Pancreas (tissue), 10 donors: ENCODE measurements at regions not wholly inside any gene's neighbourhood (a gene's known extent, or its start where the extent isn't known, plus 50 kb on each side); places are given as distances from the start of the nearest gene placed in this dataset.
A peak's percentile ranks its signal among the peaks of the same experiment; 100 is the strongest.

Experiments used
- ATAC-seq, 4 donors: fragments of 200-7000 bp; cut with Tn5 transposase; one replicate each; pipeline versions ENCODE4 v1.8.0 to v1.9.1; 2020; ENCODE audit warnings: mild to moderate bottlenecking in 4 of 4, moderate library complexity in 4 of 4
- DNase-seq, 6 donors: peaks; one replicate each; pipeline ENCODE4 v3.0.0-alpha.2; 2020
- FAIRE-seq: peaks from 2 replicates; lab custom pipeline; 2012; peaks lifted over from hg19 to GRCh38; lab: Jason Lieb, UNC
- H3K27ac ChIP-seq, 4 donors: fragments of 200-600 bp; sonication (generic); 1 replicate in 3 of 4; 2 replicates in 1 of 4; pipeline versions ENCODE4 v1.5.0 to v1.8.0; 2020
- H3K27me3 ChIP-seq, 4 donors: fragments of 200-600 bp; one replicate each; pipeline ENCODE4 v1.8.0; 2021
- H3K36me3 ChIP-seq, 3 donors: fragments of 200-600 bp; sonication (generic) in 1 of 3; one replicate each; pipeline versions ENCODE4 v1.5.0 to v1.8.0; 2020 to 2021
- H3K4me1 ChIP-seq, 3 donors: fragments of 200-600 bp; one replicate each; pipeline ENCODE4 v1.8.0; 2021
- H3K4me3 ChIP-seq, 4 donors: fragments of 200-600 bp; sonication (generic) in 2 of 4; one replicate each; pipeline versions ENCODE4 v1.5.0 to v1.8.0; 2020 to 2021
- H3K9me3 ChIP-seq, 4 donors: fragments of 200-600 bp; one replicate each; pipeline ENCODE4 v1.8.0; 2021
- WGBS, 2 donors: extraction: QIAGEN DNeasy Blood & Tissue Kit; methylation state at CpG; one replicate each; pipeline ENCODE4 v1.1.7; 2013; 5-methylcytosine and 5-hydroxymethylcytosine counted together
- intact Hi-C, 3 donors: fragments of 100-400 bp; cut with DNase I; formaldehyde crosslinking; loops; one replicate each; pipeline versions ENCODE4 v1.11.1 to v1.14.2; 2022
- TF ChIP-seq, protein P1 (sequence below), 4 donors: fragments of 200-600 bp; sonication (generic) in 3 of 4; IDR thresholded peaks; one replicate each; pipeline versions ENCODE4 v1.5.0 to v1.8.0; 2021; ENCODE audit warnings: antibody characterized with exemption in 4 of 4
- donor health status: healthy with polysubstance abuse.
- donor health status: DM: no; HTN: no; CAD: no; lungs with moderate emphysema.
- donor health status: DM: no; HTN: no; CAD: no.
- donor health status: control.
- donor health status: control.
- donor health status: Bipolar disorder and iron deficiency.
- donor health status: DM: yes; HTN: yes; CAD: no.
- donor health status: DM: no; HTN: no; CAD: no.
- donor health status: DM: no; HTN: no; CAD: no.
- donor health status: DM: yes; HTN: yes; CAD: no.

DNA sequence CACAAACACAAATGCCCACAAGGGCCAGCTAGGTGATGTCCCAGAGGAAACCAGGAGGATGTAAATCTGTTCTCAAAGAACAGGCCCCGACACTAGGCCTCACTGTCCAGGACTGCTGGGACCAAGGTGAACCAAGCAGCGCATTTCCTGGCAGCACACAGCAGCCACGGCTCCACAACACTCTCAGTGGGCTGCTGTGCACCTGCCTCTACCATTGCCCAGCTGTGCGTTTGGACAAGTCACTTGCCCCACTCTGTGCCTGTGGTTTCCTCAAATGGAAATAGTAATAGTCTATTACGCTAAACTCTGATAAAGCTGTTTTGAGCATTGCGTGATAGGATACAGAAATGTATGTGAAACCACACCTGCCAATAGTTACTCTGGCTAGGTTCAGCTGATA, 544.5 kb downstream of the BNC2 start:
- Histone ChIP-seq H3K9me3 (no peaks in the 10 kb centered on the region), H3K27me3 (no peaks in the 10 kb centered on the region), H3K27ac (no peak overlapping the region), H3K4me3 (no peak overlapping the region), H3K4me1 (no peaks in the 10 kb centered on the region), H3K36me3 (no peaks in the 10 kb centered on the region)
- DNase-seq: no peak
- intact Hi-C loops: no loop called here
- ATAC-seq: no peak
- TF ChIP-seq, protein P1, sequence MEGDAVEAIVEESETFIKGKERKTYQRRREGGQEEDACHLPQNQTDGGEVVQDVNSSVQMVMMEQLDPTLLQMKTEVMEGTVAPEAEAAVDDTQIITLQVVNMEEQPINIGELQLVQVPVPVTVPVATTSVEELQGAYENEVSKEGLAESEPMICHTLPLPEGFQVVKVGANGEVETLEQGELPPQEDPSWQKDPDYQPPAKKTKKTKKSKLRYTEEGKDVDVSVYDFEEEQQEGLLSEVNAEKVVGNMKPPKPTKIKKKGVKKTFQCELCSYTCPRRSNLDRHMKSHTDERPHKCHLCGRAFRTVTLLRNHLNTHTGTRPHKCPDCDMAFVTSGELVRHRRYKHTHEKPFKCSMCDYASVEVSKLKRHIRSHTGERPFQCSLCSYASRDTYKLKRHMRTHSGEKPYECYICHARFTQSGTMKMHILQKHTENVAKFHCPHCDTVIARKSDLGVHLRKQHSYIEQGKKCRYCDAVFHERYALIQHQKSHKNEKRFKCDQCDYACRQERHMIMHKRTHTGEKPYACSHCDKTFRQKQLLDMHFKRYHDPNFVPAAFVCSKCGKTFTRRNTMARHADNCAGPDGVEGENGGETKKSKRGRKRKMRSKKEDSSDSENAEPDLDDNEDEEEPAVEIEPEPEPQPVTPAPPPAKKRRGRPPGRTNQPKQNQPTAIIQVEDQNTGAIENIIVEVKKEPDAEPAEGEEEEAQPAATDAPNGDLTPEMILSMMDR (IDR thresholded peaks at IDR 0.05): no peak
- WGBS, 2 donors: 85 to 93% methylated on average over 6 of the region's 6 CpGs
- FAIRE-seq: no peak

- TF ChIP-seq, protein P1 (IDR thresholded peaks at IDR 0.05): no peak
- no peaks in the 10 kb centered on the region for H3K4me1 ChIP-seq
- intact Hi-C loops: no loop called here
- FAIRE-seq: no peak
- no peak overlapping the region for H3K27ac ChIP-seq
- H3K9me3 ChIP-seq: no peaks in the 10 kb centered on the region
- DNase-seq: no peak
- no peak overlapping the region for H3K4me3 ChIP-seq
- no peaks in the 10 kb centered on the region for H3K36me3 ChIP-seq
- WGBS, 2 donors: 77 to 90% methylated on average over 3 of the region's 3 CpGs
- no peak for ATAC-seq
- no peaks in the 10 kb centered on the region for H3K27me3 ChIP-seq
These were observed 542.1 kb downstream of the BNC2 start for GRCh38 chr9:16328349-16328748.

DNA sequence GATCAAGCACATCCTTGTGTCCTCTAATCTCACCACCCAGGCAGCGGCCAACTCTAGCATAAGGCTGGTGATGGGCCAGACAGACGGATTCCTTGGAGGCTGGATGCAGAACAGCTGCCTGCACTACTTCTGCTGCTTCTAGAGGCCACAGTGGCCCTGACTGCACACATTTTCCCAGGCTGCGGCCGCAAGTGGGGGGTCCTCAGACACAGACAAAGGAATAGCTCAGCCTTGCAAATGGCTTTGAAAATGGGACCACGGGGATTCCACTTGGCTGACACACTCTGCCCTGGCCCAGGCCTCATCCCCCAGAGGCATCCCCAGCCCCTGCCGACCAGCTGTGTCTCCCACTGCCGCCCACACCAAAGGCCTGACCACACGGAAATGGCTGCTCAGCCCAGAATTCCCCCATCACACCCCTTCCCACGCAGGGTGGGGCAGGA, 540.8 kb downstream of the BNC2 start:
- ATAC-seq (peak in 1 of 4 donors; percentile 27), FAIRE-seq (no peak), DNase-seq (no peak)
- TF ChIP-seq, protein P1 (IDR thresholded peaks at IDR 0.05): no peak
- Histone ChIP-seq H3K4me1 (no peaks in the 10 kb centered on the region), H3K36me3 (no peaks in the 10 kb centered on the region), H3K4me3 (no peak overlapping the region), H3K27ac (no peak overlapping the region), H3K27me3 (no peaks in the 10 kb centered on the region), H3K9me3 (no peaks in the 10 kb centered on the region)
- 61 to 66% methylated on average over 9 of the region's 9 CpGs for WGBS, 2 donors
- intact Hi-C loops: no loop called here

DNA sequence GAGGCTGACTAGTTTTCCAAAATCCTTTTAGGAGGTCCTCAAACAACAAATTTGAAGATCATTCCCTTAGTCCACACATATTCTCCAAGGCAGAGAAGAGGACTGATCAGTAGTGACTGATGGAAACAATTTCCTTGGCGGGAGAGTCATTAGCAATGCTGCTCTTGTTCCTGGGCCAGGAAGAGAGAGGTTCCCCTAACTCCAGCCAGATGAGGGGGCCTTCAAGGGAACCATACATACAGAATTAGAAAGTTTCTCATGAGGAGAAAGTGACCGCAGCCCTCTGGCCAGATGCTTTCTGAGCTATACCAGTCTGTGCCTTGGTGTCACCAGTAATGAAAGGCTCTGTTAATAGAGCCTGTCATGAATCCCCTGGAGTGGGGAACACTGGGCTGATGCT, 539.4 kb downstream of the BNC2 start:
- ATAC-seq: no peak
- H3K36me3 ChIP-seq: no peaks in the 10 kb centered on the region
- 44 to 81% methylated on average over 2 of the region's 2 CpGs for WGBS, 2 donors
- TF ChIP-seq, protein P1 (IDR thresholded peaks at IDR 0.05): no peak
- FAIRE-seq: no peak
- no peak overlapping the region for H3K27ac ChIP-seq
- no peak overlapping the region for H3K4me3 ChIP-seq
- no peak for DNase-seq
- intact Hi-C loops: no loop called here
- no peaks in the 10 kb centered on the region for H3K27me3 ChIP-seq
- no peaks in the 10 kb centered on the region for H3K4me1 ChIP-seq
- no peaks in the 10 kb centered on the region for H3K9me3 ChIP-seq

- intact Hi-C loops: no loop called here
- no peaks in the 10 kb centered on the region for H3K9me3 ChIP-seq
- H3K4me1 ChIP-seq: no peaks in the 10 kb centered on the region
- H3K36me3 ChIP-seq: no peaks in the 10 kb centered on the region
- H3K27ac ChIP-seq: no peak overlapping the region
- TF ChIP-seq, protein P1 (IDR thresholded peaks at IDR 0.05): no peak
- ATAC-seq: no peak
- FAIRE-seq: no peak
- no peaks in the 10 kb centered on the region for H3K27me3 ChIP-seq
- DNase-seq: no peak
- WGBS, 2 donors: 64 to 75% methylated on average over 5 of the region's 5 CpGs
- H3K4me3 ChIP-seq: no peak overlapping the region
These were observed 538.9 kb downstream of the BNC2 start for GRCh38 chr9:16331527-16331926.
